Stimulated activated CD4-positive, alpha-beta T cell treated with anti-CD3 and anti-CD28 coated beads, Interleukin-15, amount 100 ng/mL, for 48 hours (primary cell): ENCODE measurements at regions not wholly inside any gene's neighbourhood (a gene's known extent, or its start where the extent isn't known, plus 50 kb on each side); places are given as distances from the start of the nearest gene placed in this dataset.
"Not testable (repeated sequence)": the region's sequence is repeated elsewhere in the genome, so short reads cannot be mapped to it uniquely, and the experiment has no call there.

Experiments
- DNase-seq, 2 donors: peaks; one replicate each; pipeline ENCODE4 v3.0.0-alpha.2; 2020; ENCODE audit warnings: low read depth in 2 of 2

- DNase-seq, result no peak
Measured at GRCh38 chr7:152905949-152906348, 146.4 kb downstream of the ACTR3B start.

- DNase-seq, result no peak
Measured at GRCh38 chr7:152907042-152907761, 147.7 kb downstream of the ACTR3B start.

- DNase-seq, result no peak
Measured at GRCh38 chr7:152909280-152909679, 149.7 kb downstream of the ACTR3B start.

- no peak for DNase-seq
Measured at GRCh38 chr7:152909683-152910544, 150.4 kb downstream of the ACTR3B start.

GRCh38 chr7:152910545-152911225 lies 151.1 kb downstream of the ACTR3B start:
- DNase-seq, result no peak

- no peak for DNase-seq
Measured at GRCh38 chr7:152911226-152911560, 151.6 kb downstream of the ACTR3B start.

GRCh38 chr7:152911922-152912321 lies 152.4 kb downstream of the ACTR3B start:
- DNase-seq, result no peak

GRCh38 chr7:152912511-152912910 lies 153.0 kb downstream of the ACTR3B start:
- no peak for DNase-seq

- DNase-seq, result no peak
Measured at GRCh38 chr7:152913492-152913891, 153.9 kb downstream of the ACTR3B start.

GRCh38 chr7:152914014-152914844 lies 154.7 kb downstream of the ACTR3B start:
- no peak for DNase-seq

GRCh38 chr7:152914845-152915102 lies 155.2 kb downstream of the ACTR3B start:
- not testable (repeated sequence) for DNase-seq

- DNase-seq, result no peak
Measured at GRCh38 chr7:152922318-152923081, 162.9 kb downstream of the ACTR3B start.

- DNase-seq, result no peak
Measured at GRCh38 chr7:152923711-152924110, 164.2 kb downstream of the ACTR3B start.

GRCh38 chr7:152924238-152924637 lies 164.7 kb downstream of the ACTR3B start:
- DNase-seq, result no peak

- no peak for DNase-seq
Measured at GRCh38 chr7:152924826-152925411, 165.4 kb downstream of the ACTR3B start.

GRCh38 chr7:152925412-152926147 lies 166.0 kb downstream of the ACTR3B start:
- DNase-seq, result no peak

GRCh38 chr7:152931633-152932032 lies 172.1 kb downstream of the ACTR3B start:
- DNase-seq, result no peak

GRCh38 chr7:152937282-152937681 lies 177.7 kb downstream of the ACTR3B start:
- DNase-seq, result no peak

GRCh38 chr7:152946616-152947015 lies 187.1 kb downstream of the ACTR3B start:
- DNase-seq, result not testable (repeated sequence)

GRCh38 chr7:152947686-152948085 lies 188.1 kb downstream of the ACTR3B start:
- no peak for DNase-seq
